ENCODE measurements at regions not wholly inside any gene's neighbourhood (a gene's known extent, or its start where the extent isn't known, plus 50 kb on each side); places are given as distances from the start of the nearest gene placed in this dataset.

DNA sequence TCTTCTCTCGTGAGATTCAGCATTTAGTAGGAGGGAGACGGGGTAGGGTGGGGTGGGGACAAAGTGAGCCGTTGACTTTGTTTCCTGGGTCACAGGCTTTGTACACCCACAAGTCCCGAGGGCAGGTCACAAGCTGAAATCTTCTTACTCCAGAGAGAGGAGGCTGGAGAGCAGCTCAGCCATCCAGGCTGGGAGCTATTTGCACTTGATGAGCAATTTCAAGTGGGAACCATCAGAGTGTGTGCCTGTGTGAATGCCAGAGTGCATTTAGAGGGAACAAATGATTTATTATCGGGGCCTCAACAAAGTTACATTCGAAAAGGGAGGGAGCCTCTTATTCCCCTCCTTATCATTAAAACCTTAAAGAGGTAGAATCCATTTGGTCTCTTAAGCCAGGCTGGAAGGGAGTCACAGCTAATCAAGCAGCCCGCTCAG, 155.7 kb upstream of the JARID2 start:
- no peak overlapping the region for H3K27ac Mint-ChIP-seq (ENCODE audit: unreplicated experiment)
- Histone ChIP-seq H3K36me3 (ENCODE audit: insufficient read depth, low read length) (no peaks in the 10 kb centered on the region), H4K20me1 (ENCODE audit: insufficient read depth, low read length) (no peaks in the 10 kb centered on the region), H3K4me3 (ENCODE audit: insufficient read depth, low read depth, low read length) (no peak overlapping the region), H2AFZ (ENCODE audit: low read depth, low read length) (peak overlapping the region; percentile 50), H3K9ac (ENCODE audit: low read length) (no peak overlapping the region), H3K4me2 (ENCODE audit: low read length) (no peak overlapping the region), H3K27me3 (ENCODE audit: insufficient read depth, low read length) (no peaks in the 10 kb centered on the region), H3K27ac (ENCODE audit: low read depth, low read length) (no peak overlapping the region), H3K9me3 (ENCODE audit: insufficient read depth, low read depth, low read length) (no peaks in the 10 kb centered on the region), H3K79me2 (ENCODE audit: insufficient read depth, low read length) (no peaks in the 10 kb centered on the region), H3K4me1 (ENCODE audit: insufficient read depth, low read length) (no peaks in the 10 kb centered on the region)
- TF ChIP-seq EZH2 (IDR thresholded peaks at IDR 0.05; ENCODE audit: insufficient read depth, low read length) (no peak), CTCF (IDR thresholded peaks at IDR 0.05; ENCODE audit: insufficient read depth, low read depth, low read length) (no peak)
- DNase-seq (ENCODE audit: low read depth) (no peak), FAIRE-seq (no peak)
- H3K36me3 Mint-ChIP-seq (ENCODE audit: low read depth, unreplicated experiment), result peaks cover 2% of the 10 kb centered on the region
- peaks cover 26% of the 10 kb centered on the region for H3K27me3 Mint-ChIP-seq (ENCODE audit: low read depth, unreplicated experiment)
- no peak overlapping the region for H3K4me3 Mint-ChIP-seq (ENCODE audit: unreplicated experiment)
- no peaks in the 10 kb centered on the region for H3K9me3 Mint-ChIP-seq (ENCODE audit: unreplicated experiment)
- H3K4me1 Mint-ChIP-seq (ENCODE audit: low read depth, unreplicated experiment), result no peaks in the 10 kb centered on the region

GRCh38 chr6:15090745-15091384, 155.0 kb upstream of the JARID2 start:
- Mint-ChIP-seq H3K4me3 (ENCODE audit: unreplicated experiment) (no peak overlapping the region), H3K27ac (ENCODE audit: unreplicated experiment) (no peak overlapping the region), H3K9me3 (ENCODE audit: unreplicated experiment) (no peaks in the 10 kb centered on the region), H3K36me3 (ENCODE audit: low read depth, unreplicated experiment) (peaks cover 2% of the 10 kb centered on the region), H3K27me3 (ENCODE audit: low read depth, unreplicated experiment) (peaks cover 26% of the 10 kb centered on the region), H3K4me1 (ENCODE audit: low read depth, unreplicated experiment) (no peaks in the 10 kb centered on the region)
- FAIRE-seq (no peak), DNase-seq (ENCODE audit: low read depth) (no peak)
- Histone ChIP-seq H3K36me3 (ENCODE audit: insufficient read depth, low read length) (no peaks in the 10 kb centered on the region), H2AFZ (ENCODE audit: low read depth, low read length) (no peak overlapping the region), H3K4me1 (ENCODE audit: insufficient read depth, low read length) (no peaks in the 10 kb centered on the region), H3K4me2 (ENCODE audit: low read length) (no peak overlapping the region), H3K4me3 (ENCODE audit: insufficient read depth, low read depth, low read length) (no peak overlapping the region), H3K79me2 (ENCODE audit: insufficient read depth, low read length) (no peaks in the 10 kb centered on the region), H3K27ac (ENCODE audit: low read depth, low read length) (no peak overlapping the region), H3K9ac (ENCODE audit: low read length) (no peak overlapping the region), H3K27me3 (ENCODE audit: insufficient read depth, low read length) (no peaks in the 10 kb centered on the region), H3K9me3 (ENCODE audit: insufficient read depth, low read depth, low read length) (no peaks in the 10 kb centered on the region), H4K20me1 (ENCODE audit: insufficient read depth, low read length) (no peaks in the 10 kb centered on the region)
- no peak for TF ChIP-seq EZH2 (IDR thresholded peaks at IDR 0.05; ENCODE audit: insufficient read depth, low read length)
- TF ChIP-seq CTCF (IDR thresholded peaks at IDR 0.05; ENCODE audit: insufficient read depth, low read depth, low read length), result no peak
